ENCODE measurements at regions not wholly inside any gene's neighbourhood (a gene's known extent, or its start where the extent isn't known, plus 50 kb on each side); places are given as distances from the start of the nearest gene placed in this dataset.
"Not testable (repeated sequence)": the region's sequence is repeated elsewhere in the genome, so short reads cannot be mapped to it uniquely, and the experiment has no call there.

- DNase-seq, result no peak
Observed at GRCh38 chr22:49007013-49007653, 820.5 kb downstream of the BRD1 start.

- no peak for DNase-seq
Observed at GRCh38 chr22:49006207-49007012, 821.3 kb downstream of the BRD1 start.

GRCh38 chr22:49005557-49005956 lies 822.1 kb downstream of the BRD1 start:
- DNase-seq, result no peak

GRCh38 chr22:49004484-49005399 lies 822.9 kb downstream of the BRD1 start:
- no peak for DNase-seq

- DNase-seq, result not testable (repeated sequence)
Observed at GRCh38 chr22:48997605-48998004, 830.1 kb downstream of the BRD1 start.

- no peak for DNase-seq
Observed at GRCh38 chr22:48993655-48994054, 834.0 kb downstream of the BRD1 start.

- no peak for DNase-seq
Observed at GRCh38 chr22:48984639-48985038, 843.0 kb downstream of the BRD1 start.

- no peak for DNase-seq
Observed at GRCh38 chr22:48982321-48982905, 845.3 kb downstream of the BRD1 start.

GRCh38 chr22:48981371-48982061 lies 846.2 kb downstream of the BRD1 start:
- DNase-seq, result no peak

GRCh38 chr22:48980918-48981317 lies 846.8 kb downstream of the BRD1 start:
- DNase-seq, result no peak

GRCh38 chr22:48980409-48980808 lies 847.3 kb downstream of the BRD1 start:
- DNase-seq, result no peak

- peak in 1 of 4 experiments; percentile 4 for DNase-seq
Observed at GRCh38 chr22:48979482-48979881, 848.2 kb downstream of the BRD1 start.

GRCh38 chr22:48976556-48977535 lies 850.8 kb downstream of the BRD1 start:
- no peak for DNase-seq

- DNase-seq, result no peak
Observed at GRCh38 chr22:48975886-48976285, 851.8 kb downstream of the BRD1 start.

GRCh38 chr22:48975316-48975741 lies 852.3 kb downstream of the BRD1 start:
- DNase-seq, result no peak

- DNase-seq, result no peak
Observed at GRCh38 chr22:48974443-48975315, 853.0 kb downstream of the BRD1 start.

- DNase-seq, result no peak
Observed at GRCh38 chr22:48973694-48974041, 854.0 kb downstream of the BRD1 start.

- DNase-seq, result no peak
Observed at GRCh38 chr22:48972979-48973693, 854.5 kb downstream of the BRD1 start.
